NCI-H1694 (cell line): ENCODE measurements at regions not wholly inside any gene's neighbourhood (a gene's known extent, or its start where the extent isn't known, plus 50 kb on each side); places are given as distances from the start of the nearest gene placed in this dataset.

Source experiments
- DNase-seq: peaks from one replicate; lab custom pipeline; 2025; lab: John Stamatoyannopoulos, UW

DNA sequence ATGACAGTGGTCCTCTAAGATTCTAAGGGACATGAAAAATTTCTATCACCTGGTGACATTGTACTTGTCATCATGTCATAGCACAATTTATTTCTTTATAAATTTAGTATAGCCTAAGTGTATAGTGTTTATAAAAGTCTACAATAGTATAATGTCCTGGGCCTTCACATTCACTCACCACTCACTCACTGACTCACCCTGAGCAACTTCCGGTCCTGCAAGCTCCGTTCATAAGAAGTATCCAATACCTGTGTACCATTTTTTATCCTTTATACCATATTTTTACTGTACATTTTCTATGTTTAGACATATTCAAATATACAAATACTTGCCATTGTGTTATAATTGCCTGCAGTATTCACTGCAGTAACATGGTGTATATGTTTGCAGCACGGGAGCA is 72.8 kb upstream of the DSEL start:
- DNase-seq, result no peak

DNA sequence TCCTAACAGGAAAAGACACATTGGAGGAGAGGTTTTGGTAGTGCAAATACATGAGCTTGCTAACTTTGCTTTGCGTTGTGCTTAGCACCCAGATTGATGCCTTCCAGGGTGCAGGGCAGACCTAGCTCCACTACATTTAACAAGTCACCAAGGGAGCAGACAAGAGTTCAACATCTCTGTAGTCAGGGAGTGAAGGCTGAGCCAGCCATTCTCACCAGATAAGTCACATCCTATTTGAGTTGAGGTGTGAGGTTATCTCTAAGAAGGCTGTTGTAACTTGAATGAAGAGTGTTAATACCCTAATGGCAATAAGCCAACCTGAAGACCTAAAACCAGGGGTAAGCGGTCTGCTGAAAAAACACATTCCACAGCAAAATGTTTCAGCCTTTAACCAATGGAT is 69.6 kb upstream of the DSEL start:
- no peak for DNase-seq

DNA sequence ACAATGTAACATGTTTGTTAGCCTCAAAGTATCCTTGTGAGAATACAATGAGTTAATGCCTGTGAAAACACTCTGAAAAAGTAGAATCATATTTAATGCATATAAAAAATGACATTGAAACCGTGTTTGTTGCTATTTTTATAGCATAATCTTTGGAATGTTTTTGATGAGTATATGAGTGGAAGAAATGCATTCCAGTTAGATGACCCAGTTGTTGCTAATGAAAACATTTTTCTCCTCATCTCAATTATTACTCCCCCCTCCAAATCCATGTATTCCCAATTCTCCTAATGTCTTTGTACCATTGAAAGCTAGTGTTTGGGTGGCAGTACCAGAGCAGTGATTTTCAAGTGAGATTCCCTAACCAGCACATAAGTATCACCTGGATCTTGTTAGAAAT is 67.1 kb upstream of the DSEL start:
- no peak for DNase-seq

DNA sequence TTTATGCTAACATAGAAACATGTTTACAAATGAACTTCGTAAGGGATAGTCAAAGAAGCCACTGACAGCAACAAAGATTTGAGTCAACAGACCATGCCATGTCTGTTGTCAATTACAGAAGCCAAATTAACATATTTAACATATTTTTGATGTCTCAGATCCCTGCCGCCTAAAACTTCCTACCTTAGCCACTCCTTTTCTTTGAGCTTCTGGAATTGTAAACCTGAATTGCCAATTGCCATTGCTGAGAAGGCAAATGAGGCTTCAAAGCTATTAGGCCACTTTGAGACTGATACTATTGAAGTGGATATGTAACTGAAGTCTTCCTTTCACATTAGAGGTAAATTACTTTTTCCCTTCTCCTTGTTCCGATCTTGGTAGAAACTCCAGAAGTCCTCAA is 66.0 kb upstream of the DSEL start:
- DNase-seq, result no peak

DNA sequence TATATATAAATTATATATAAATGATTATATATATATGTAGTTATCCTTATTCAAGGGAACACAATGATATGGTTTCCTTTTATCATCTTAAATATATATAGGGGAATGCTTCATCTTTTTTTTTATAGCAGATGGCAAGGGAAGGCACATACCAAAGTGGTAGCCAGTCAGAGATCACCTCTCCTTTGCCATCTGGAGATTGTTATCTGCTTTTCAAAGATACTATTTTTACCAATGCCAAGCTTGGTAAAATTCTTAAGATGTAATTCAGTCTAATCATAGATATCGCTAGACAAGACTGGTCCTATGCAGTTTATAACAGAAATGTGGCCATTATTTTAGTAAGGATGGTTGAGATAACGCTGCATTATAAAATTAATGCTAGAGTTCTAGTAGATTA is 64.7 kb upstream of the DSEL start:
- no peak for DNase-seq

DNA sequence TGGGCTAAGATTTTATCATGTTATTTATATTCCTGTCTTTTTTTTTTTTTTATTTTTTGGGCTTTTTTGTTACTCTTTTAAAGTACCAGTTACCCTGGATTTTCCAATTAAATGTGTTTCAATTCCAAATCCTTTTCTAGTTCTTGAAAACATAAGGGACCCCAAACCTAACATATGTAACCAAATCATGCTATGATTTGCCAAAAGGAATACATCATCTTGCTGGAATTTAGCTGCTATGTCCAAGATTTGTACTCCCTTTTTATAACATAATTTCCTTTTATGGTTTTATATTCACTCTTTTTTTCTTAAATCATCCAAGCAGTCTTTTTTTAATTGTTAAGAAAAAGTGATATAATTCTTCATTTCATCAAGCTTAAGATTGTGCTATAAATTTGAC is 60.9 kb upstream of the DSEL start:
- DNase-seq, result no peak

DNA sequence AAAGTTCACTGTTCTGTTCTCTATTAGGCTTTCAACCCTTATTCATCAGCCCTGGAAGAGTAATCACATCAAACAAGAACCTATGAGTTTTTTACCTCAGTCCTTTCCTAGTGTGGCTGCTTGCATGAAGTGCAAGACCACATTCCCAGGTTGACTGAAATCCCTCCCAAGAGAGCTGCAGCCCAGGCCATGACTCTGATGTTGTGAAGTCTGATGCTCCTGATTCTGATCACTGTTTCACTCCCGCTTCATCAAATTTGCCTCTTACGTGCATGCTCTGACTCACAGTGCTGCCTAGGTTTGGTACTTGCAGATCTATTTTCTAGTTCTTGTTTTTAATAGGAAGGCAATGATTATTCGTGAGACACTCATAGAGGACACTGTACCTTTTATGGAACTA is 58.2 kb upstream of the DSEL start:
- no peak for DNase-seq

DNA sequence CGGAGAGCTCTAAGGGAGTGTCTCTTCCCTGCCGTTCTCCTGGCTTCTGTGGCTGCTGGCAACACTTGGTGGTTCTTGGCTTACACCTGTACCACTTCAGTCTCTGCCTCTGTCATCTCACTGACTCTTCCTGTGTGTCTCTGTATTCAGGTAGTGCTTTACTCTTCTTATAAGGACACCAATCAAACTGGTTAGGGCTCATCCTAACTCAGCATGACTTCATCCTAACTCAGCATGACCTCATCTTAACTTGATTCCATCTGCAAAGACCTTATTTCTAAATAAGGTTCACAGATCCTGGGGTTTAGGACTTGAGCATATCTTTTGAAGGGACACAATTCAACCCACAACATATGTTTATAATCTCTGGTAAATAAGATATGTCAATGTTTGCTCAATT is 51.6 kb upstream of the DSEL start:
- no peak for DNase-seq
